ENCODE measurements at regions not wholly inside any gene's neighbourhood (a gene's known extent, or its start where the extent isn't known, plus 50 kb on each side); places are given as distances from the start of the nearest gene placed in this dataset.

DNA sequence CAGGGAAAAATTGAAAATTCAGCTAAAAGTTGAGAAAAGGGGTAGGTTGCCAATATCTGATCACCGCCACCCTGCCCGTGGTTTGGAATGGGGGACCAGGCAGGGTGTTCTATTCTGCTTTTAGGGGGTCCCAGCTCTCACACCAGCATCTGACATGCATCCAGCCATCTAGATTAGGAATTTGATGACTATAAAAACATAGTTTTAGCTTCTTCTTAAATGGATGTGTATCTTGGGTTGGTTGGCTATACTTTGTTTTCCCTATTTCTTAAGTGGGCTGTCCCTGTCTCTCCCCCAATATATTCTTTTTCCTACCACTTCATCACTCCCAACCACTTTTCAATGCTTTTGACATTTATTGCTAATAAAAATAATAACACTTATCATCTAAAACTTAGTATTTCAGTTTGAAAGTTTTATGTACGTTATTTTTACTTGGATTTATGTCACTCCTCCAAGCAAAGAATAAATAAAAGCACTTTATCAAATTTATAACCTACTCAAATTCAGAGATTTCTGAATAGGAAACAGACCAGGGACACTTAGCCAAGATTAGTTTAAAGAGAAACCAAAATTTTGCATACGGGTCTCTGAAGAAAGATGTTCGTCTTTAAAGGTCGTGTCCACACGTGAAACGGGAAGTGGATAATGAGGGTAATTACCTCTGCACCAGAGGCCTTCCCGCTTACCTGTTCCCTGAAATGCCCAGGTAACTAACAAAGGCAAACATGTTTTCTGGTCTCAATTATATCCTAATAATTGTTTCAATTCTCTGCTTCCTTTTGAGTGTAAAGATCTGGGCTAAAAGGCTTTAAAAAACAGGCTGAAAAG, 233.2 kb upstream of the AUTS2 start:
- TF ChIP-seq, protein P1, sequence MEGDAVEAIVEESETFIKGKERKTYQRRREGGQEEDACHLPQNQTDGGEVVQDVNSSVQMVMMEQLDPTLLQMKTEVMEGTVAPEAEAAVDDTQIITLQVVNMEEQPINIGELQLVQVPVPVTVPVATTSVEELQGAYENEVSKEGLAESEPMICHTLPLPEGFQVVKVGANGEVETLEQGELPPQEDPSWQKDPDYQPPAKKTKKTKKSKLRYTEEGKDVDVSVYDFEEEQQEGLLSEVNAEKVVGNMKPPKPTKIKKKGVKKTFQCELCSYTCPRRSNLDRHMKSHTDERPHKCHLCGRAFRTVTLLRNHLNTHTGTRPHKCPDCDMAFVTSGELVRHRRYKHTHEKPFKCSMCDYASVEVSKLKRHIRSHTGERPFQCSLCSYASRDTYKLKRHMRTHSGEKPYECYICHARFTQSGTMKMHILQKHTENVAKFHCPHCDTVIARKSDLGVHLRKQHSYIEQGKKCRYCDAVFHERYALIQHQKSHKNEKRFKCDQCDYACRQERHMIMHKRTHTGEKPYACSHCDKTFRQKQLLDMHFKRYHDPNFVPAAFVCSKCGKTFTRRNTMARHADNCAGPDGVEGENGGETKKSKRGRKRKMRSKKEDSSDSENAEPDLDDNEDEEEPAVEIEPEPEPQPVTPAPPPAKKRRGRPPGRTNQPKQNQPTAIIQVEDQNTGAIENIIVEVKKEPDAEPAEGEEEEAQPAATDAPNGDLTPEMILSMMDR (conservative IDR thresholded peaks at IDR 0.05; ENCODE audit: low read depth, low read length) = no peak
- TF ChIP-seq EZH2 (IDR thresholded peaks at IDR 0.05; ENCODE audit: low read length, unreplicated experiment) = no peak
